HG02798 (cell line): ENCODE measurements at regions not wholly inside any gene's neighbourhood (a gene's known extent, or its start where the extent isn't known, plus 50 kb on each side); places are given as distances from the start of the nearest gene placed in this dataset.

Experiments used
- ATAC-seq: cut with Tn5 transposase; IDR thresholded peaks from one replicate; pipeline ENCODE4 v1.9.1; 2021; ENCODE audit warnings: mild to moderate bottlenecking; ENCODE audit not compliant: unreplicated experiment, poor library complexity

GRCh38 chr10:28808693-28809092, 131.4 kb downstream of the BAMBI start:
- no peak for ATAC-seq

GRCh38 chr10:28810057-28810870, 132.9 kb downstream of the BAMBI start:
- ATAC-seq: no peak

GRCh38 chr10:28811639-28812349, 134.5 kb downstream of the BAMBI start:
- ATAC-seq: no peak

- ATAC-seq: no peak
Observed at GRCh38 chr10:28812384-28813372, 135.4 kb downstream of the BAMBI start.

GRCh38 chr10:28815681-28816080, 138.4 kb downstream of the BAMBI start:
- no peak for ATAC-seq

GRCh38 chr10:28822719-28823464, 145.6 kb downstream of the BAMBI start:
- ATAC-seq: no peak

- no peak for ATAC-seq
Observed at GRCh38 chr10:28823501-28824075, 146.3 kb downstream of the BAMBI start.

GRCh38 chr10:28833313-28833712, 156.0 kb downstream of the BAMBI start:
- ATAC-seq: no peak

GRCh38 chr10:28836435-28836743, 159.1 kb downstream of the BAMBI start:
- ATAC-seq: no peak

GRCh38 chr10:28837613-28838390, 160.5 kb downstream of the BAMBI start:
- ATAC-seq: no peak

- no peak for ATAC-seq
Observed at GRCh38 chr10:28838908-28839307, 161.6 kb downstream of the BAMBI start.

- ATAC-seq: no peak
Observed at GRCh38 chr10:28839600-28840007, 162.3 kb downstream of the BAMBI start.

- ATAC-seq: no peak
Observed at GRCh38 chr10:28840202-28840601, 162.9 kb downstream of the BAMBI start.

GRCh38 chr10:28840971-28841370, 163.7 kb downstream of the BAMBI start:
- no peak for ATAC-seq

GRCh38 chr10:28841625-28842024, 164.3 kb downstream of the BAMBI start:
- no peak for ATAC-seq

- ATAC-seq: no peak
Observed at GRCh38 chr10:28842321-28842720, 165.0 kb downstream of the BAMBI start.

- no peak for ATAC-seq
Observed at GRCh38 chr10:28845009-28845682, 167.8 kb downstream of the BAMBI start.

- ATAC-seq: no peak
Observed at GRCh38 chr10:28849309-28849708, 172.0 kb downstream of the BAMBI start.
